Tibial nerve (tissue), 4 donors: ENCODE measurements at regions not wholly inside any gene's neighbourhood (a gene's known extent, or its start where the extent isn't known, plus 50 kb on each side); places are given as distances from the start of the nearest gene placed in this dataset.

Experiments
- DNase-seq, 2 donors: peaks; one replicate each; pipeline ENCODE4 v3.0.0-alpha.2; 2019; ENCODE audit warnings: low spot score in 2 of 2
- H3K27ac ChIP-seq, 4 donors: fragments of 200-600 bp; sonication (generic) in 3 of 4; one replicate each; pipeline ENCODE4 v1.5.1; 2017 to 2019; ENCODE audit warnings: mild to moderate bottlenecking in 1 of 4
- H3K27me3 ChIP-seq, 2 donors: fragments of 200-600 bp; sonication (generic) in 1 of 2; one replicate each; pipeline versions ENCODE4 v1.5.1 to v1.6.0; 2017 to 2019
- H3K36me3 ChIP-seq, 3 donors: fragments of 200-600 bp; sonication (generic); one replicate each; pipeline ENCODE4 v1.5.1; 2018 to 2019
- H3K4me1 ChIP-seq, 4 donors: fragments of 200-600 bp; sonication (generic) in 3 of 4; one replicate each; pipeline ENCODE4 v1.5.1; 2017 to 2019
- H3K4me3 ChIP-seq, 4 donors: fragments of 200-600 bp; sonication (generic) in 3 of 4; one replicate each; pipeline ENCODE4 v1.5.1; 2017 to 2019; ENCODE audit warnings: mild to moderate bottlenecking in 1 of 4, moderate library complexity in 1 of 4
- H3K9me3 ChIP-seq, 4 donors: fragments of 200-600 bp; sonication (generic) in 3 of 4; one replicate each; pipeline ENCODE4 v1.5.1; 2017 to 2019
- EP300 ChIP-seq, 2 donors: sonication (generic); formaldehyde crosslinking; IDR thresholded peaks; one replicate each; pipeline ENCODE4 v1.6.1; 2017; ENCODE audit warnings: antibody characterized with exemption in 2 of 2, mild to moderate bottlenecking in 1 of 2
- POLR2A ChIP-seq, 2 donors: fragments of 450-650 bp; IDR thresholded peaks; one replicate each; pipeline ENCODE4 v1.6.1; 2017; ENCODE audit warnings: antibody characterized with exemption in 2 of 2, mild to moderate bottlenecking in 2 of 2, moderate library complexity in 2 of 2
- WGBS, 2 donors: methylation state at CpG; one replicate each; pipeline ENCODE4 v1.1.5; 2018; 5-methylcytosine and 5-hydroxymethylcytosine counted together
- TF ChIP-seq, protein P1 (sequence below), 5 experiments: fragments of 200-600 bp in 3 of 5; fragments of 450-650 bp in 2 of 5; sonication (generic) in 3 of 5; IDR thresholded peaks; one replicate each; pipeline ENCODE4 v1.5.1; 2016 to 2019; ENCODE audit warnings: antibody characterized with exemption in 5 of 5, mild to moderate bottlenecking in 3 of 5, moderate library complexity in 2 of 5

DNA sequence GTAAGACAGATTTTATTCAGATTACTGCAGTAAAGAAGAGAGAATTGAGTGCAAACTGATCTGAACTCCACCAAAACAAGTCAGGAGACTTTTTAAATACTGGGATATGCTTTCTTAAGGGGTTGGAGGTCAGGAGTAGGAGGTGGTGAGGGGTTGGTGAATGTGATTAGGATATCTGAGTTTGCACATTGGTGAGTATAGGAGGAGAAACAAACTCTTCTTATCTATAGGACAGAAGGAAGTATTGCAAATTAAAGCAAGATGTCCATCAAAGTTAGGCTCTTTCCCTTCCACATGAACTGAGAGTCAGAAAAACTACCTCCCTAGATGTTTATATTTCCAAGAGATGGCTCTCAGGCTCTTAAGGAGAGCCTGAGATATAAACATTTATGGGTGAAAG lies 114.6 kb upstream of the HTR1E start:
- H3K4me3 ChIP-seq = no peak overlapping the region
- H3K36me3 ChIP-seq = no peaks in the 10 kb centered on the region
- H3K27me3 ChIP-seq = no peaks in the 10 kb centered on the region
- H3K27ac ChIP-seq = no peak overlapping the region
- no peak for DNase-seq
- no peaks in the 10 kb centered on the region for H3K4me1 ChIP-seq
- H3K9me3 ChIP-seq = no peaks in the 10 kb centered on the region
- no peak for TF ChIP-seq POLR2A (IDR thresholded peaks at IDR 0.05)
- TF ChIP-seq, protein P1, sequence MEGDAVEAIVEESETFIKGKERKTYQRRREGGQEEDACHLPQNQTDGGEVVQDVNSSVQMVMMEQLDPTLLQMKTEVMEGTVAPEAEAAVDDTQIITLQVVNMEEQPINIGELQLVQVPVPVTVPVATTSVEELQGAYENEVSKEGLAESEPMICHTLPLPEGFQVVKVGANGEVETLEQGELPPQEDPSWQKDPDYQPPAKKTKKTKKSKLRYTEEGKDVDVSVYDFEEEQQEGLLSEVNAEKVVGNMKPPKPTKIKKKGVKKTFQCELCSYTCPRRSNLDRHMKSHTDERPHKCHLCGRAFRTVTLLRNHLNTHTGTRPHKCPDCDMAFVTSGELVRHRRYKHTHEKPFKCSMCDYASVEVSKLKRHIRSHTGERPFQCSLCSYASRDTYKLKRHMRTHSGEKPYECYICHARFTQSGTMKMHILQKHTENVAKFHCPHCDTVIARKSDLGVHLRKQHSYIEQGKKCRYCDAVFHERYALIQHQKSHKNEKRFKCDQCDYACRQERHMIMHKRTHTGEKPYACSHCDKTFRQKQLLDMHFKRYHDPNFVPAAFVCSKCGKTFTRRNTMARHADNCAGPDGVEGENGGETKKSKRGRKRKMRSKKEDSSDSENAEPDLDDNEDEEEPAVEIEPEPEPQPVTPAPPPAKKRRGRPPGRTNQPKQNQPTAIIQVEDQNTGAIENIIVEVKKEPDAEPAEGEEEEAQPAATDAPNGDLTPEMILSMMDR (IDR thresholded peaks at IDR 0.05) = no peak
- no peak for TF ChIP-seq EP300 (IDR thresholded peaks at IDR 0.05)

GRCh38 chr6:86820750-86821149 lies 116.6 kb upstream of the HTR1E start:
- 33 to 35% methylated on average over 1 of the region's 1 CpG for WGBS, 2 donors
- Histone ChIP-seq H3K9me3 (no peaks in the 10 kb centered on the region), H3K27me3 (no peaks in the 10 kb centered on the region), H3K4me3 (no peak overlapping the region), H3K36me3 (no peaks in the 10 kb centered on the region), H3K27ac (no peak overlapping the region), H3K4me1 (no peaks in the 10 kb centered on the region)
- no peak for DNase-seq
- no peak for TF ChIP-seq EP300 (IDR thresholded peaks at IDR 0.05)

GRCh38 chr6:86793649-86794048 lies 143.7 kb upstream of the HTR1E start:
- Histone ChIP-seq H3K27me3 (no peaks in the 10 kb centered on the region), H3K27ac (no peak overlapping the region), H3K4me3 (no peak overlapping the region), H3K9me3 (peaks cover 0 to 11% (median 0%) of the 10 kb centered on the region in 4 donors), H3K4me1 (no peaks in the 10 kb centered on the region), H3K36me3 (no peaks in the 10 kb centered on the region)
- TF ChIP-seq, protein P1 (IDR thresholded peaks at IDR 0.05) = no peak
- TF ChIP-seq POLR2A (IDR thresholded peaks at IDR 0.05) = no peak
- WGBS, 2 donors = 70 to 82% methylated on average over 1 of the region's 1 CpG
- no peak for DNase-seq

- Histone ChIP-seq H3K27me3 (no peaks in the 10 kb centered on the region), H3K27ac (no peak overlapping the region), H3K9me3 (peaks cover 0 to 7% (median 0%) of the 10 kb centered on the region in 4 donors), H3K4me3 (no peak overlapping the region), H3K36me3 (no peaks in the 10 kb centered on the region), H3K4me1 (no peaks in the 10 kb centered on the region)
- TF ChIP-seq, protein P1 (IDR thresholded peaks at IDR 0.05) = no peak
- TF ChIP-seq EP300 (IDR thresholded peaks at IDR 0.05) (no peak), POLR2A (IDR thresholded peaks at IDR 0.05) (no peak)
- WGBS, 2 donors = 91 to 96% methylated on average over 1 of the region's 1 CpG
- DNase-seq = no peak
Measured at GRCh38 chr6:86791476-86791875, 145.9 kb upstream of the HTR1E start.

- H3K4me1 ChIP-seq = no peaks in the 10 kb centered on the region
- DNase-seq = no peak
- 64 to 78% methylated on average over 2 of the region's 2 CpGs for WGBS, 2 donors
- no peak overlapping the region for H3K27ac ChIP-seq
- no peak overlapping the region for H3K4me3 ChIP-seq
- H3K9me3 ChIP-seq = no peaks in the 10 kb centered on the region
- TF ChIP-seq, protein P1 (IDR thresholded peaks at IDR 0.05) = no peak
- no peak for TF ChIP-seq EP300 (IDR thresholded peaks at IDR 0.05)
- TF ChIP-seq POLR2A (IDR thresholded peaks at IDR 0.05) = no peak
- no peaks in the 10 kb centered on the region for H3K36me3 ChIP-seq
- H3K27me3 ChIP-seq = no peaks in the 10 kb centered on the region
Measured at GRCh38 chr6:86789779-86790411, 147.4 kb upstream of the HTR1E start.

DNA sequence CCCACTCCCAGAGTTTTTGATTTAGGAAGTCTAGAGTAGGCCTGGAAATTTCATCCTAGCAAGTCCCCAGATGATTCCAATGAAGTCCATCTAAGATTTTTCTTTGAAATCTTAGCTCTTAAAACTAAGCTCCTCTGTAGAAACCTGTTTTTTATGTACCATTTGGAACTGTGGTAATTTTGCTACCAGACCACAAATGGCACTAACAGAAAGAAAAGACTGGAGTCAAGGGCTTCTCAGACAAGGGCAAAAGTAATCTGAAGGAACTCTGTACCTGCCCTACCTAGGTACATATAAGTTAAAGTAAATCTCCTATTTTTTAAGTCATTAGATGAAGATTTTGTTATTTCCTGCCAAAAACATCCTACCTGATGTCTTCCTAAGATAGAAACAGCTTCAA lies 155.0 kb upstream of the HTR1E start:
- TF ChIP-seq POLR2A (IDR thresholded peaks at IDR 0.05) = no peak
- TF ChIP-seq, protein P1 (IDR thresholded peaks at IDR 0.05) = no peak
- TF ChIP-seq EP300 (IDR thresholded peaks at IDR 0.05) = no peak
- Histone ChIP-seq H3K36me3 (no peaks in the 10 kb centered on the region), H3K27ac (no peak overlapping the region), H3K4me3 (no peak overlapping the region), H3K4me1 (no peaks in the 10 kb centered on the region), H3K9me3 (no peaks in the 10 kb centered on the region), H3K27me3 (no peaks in the 10 kb centered on the region)
- no peak for DNase-seq
